GM19239 (cell line): ENCODE measurements at regions not wholly inside any gene's neighbourhood (a gene's known extent, or its start where the extent isn't known, plus 50 kb on each side); places are given as distances from the start of the nearest gene placed in this dataset.

Experiments used
- DNase-seq: peaks from one replicate; pipeline ENCODE4 v3.0.0; 2011; ENCODE audit warnings: low spot score; ENCODE audit not compliant: insufficient read length
- FAIRE-seq: peaks from 2 replicates; lab custom pipeline; 2011; peaks lifted over from hg19 to GRCh38; lab: Jason Lieb, UNC

GRCh38 chr2:82538590-82539279, 1920.3 kb downstream of the SUCLG1 start:
- no peak for FAIRE-seq
- DNase-seq = no peak

GRCh38 chr2:82528288-82528687, 1930.8 kb downstream of the SUCLG1 start:
- no peak for FAIRE-seq
- no peak for DNase-seq

GRCh38 chr2:82527124-82527523, 1932.0 kb downstream of the SUCLG1 start:
- DNase-seq (no peak), FAIRE-seq (no peak)

- FAIRE-seq (no peak), DNase-seq (no peak)
Measured at GRCh38 chr2:82526277-82526676, 1932.8 kb downstream of the SUCLG1 start.

GRCh38 chr2:82525744-82526143, 1933.3 kb downstream of the SUCLG1 start:
- DNase-seq (no peak), FAIRE-seq (no peak)

GRCh38 chr2:82524826-82525225, 1934.3 kb downstream of the SUCLG1 start:
- FAIRE-seq (no peak), DNase-seq (no peak)

- no peak for DNase-seq
- no peak for FAIRE-seq
Measured at GRCh38 chr2:82511894-82512293, 1947.2 kb downstream of the SUCLG1 start.

- DNase-seq = no peak
- FAIRE-seq = no peak
Measured at GRCh38 chr2:82508702-82509101, 1950.4 kb downstream of the SUCLG1 start.

GRCh38 chr2:82507657-82508056, 1951.4 kb downstream of the SUCLG1 start:
- DNase-seq (no peak), FAIRE-seq (no peak)

GRCh38 chr2:82501217-82501616, 1957.9 kb downstream of the SUCLG1 start:
- DNase-seq (no peak), FAIRE-seq (no peak)

GRCh38 chr2:82498777-82499443, 1960.2 kb downstream of the SUCLG1 start:
- FAIRE-seq = no peak
- DNase-seq = no peak

- DNase-seq (no peak), FAIRE-seq (no peak)
Measured at GRCh38 chr2:82494739-82495138, 1964.3 kb downstream of the SUCLG1 start.

- DNase-seq (no peak), FAIRE-seq (no peak)
Measured at GRCh38 chr2:82491591-82491990, 1967.5 kb downstream of the SUCLG1 start.

- no peak for DNase-seq
- no peak for FAIRE-seq
Measured at GRCh38 chr2:82487354-82487753, 1971.7 kb downstream of the SUCLG1 start.

GRCh38 chr2:82485701-82486100, 1973.4 kb downstream of the SUCLG1 start:
- FAIRE-seq = no peak

GRCh38 chr2:82481207-82481606, 1977.9 kb downstream of the SUCLG1 start:
- no peak for DNase-seq
- no peak for FAIRE-seq

More at GRCh38 chr2:82485701-82486100, 1973.4 kb downstream of the SUCLG1 start:
- DNase-seq = no peak

GRCh38 chr2:82478641-82479040, 1980.4 kb downstream of the SUCLG1 start:
- DNase-seq = no peak
- no peak for FAIRE-seq

- FAIRE-seq = no peak
- no peak for DNase-seq
Measured at GRCh38 chr2:82476094-82476493, 1983.0 kb downstream of the SUCLG1 start.

GRCh38 chr2:82428251-82428650, 2030.8 kb downstream of the SUCLG1 start:
- DNase-seq = no peak
- FAIRE-seq = no peak

GRCh38 chr2:82412021-82412420, 2047.1 kb downstream of the SUCLG1 start:
- DNase-seq (no peak), FAIRE-seq (no peak)

GRCh38 chr2:82411071-82411470, 2048.0 kb downstream of the SUCLG1 start:
- DNase-seq (no peak), FAIRE-seq (no peak)

- FAIRE-seq = no peak
Measured at GRCh38 chr2:82395531-82395930, 2063.5 kb downstream of the SUCLG1 start.

More at GRCh38 chr2:82395531-82395930, 2063.5 kb downstream of the SUCLG1 start:
- DNase-seq = no peak
